ENCODE measurements at regions not wholly inside any gene's neighbourhood (a gene's known extent, or its start where the extent isn't known, plus 50 kb on each side); places are given as distances from the start of the nearest gene placed in this dataset.

DNA sequence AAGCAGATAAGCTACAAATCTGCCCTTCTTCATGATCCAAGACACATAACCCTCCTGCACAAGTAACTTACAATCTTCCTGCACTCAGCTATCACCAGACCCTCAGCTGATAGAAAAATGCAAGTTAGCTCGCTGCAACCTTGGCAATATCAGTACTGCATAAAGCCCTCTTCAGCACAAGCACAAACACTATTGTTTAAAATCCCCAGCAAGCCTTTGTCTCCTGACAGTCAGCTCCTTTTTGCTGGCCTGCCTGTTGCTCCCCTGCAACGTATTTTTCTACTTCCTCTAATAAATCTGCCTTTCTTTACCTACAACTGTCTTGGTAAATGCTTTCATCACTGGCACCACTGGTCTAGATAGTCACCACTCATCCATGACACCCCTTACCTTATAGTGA, 59.8 kb downstream of the BAMBI start:
- Histone ChIP-seq H3K4me1 (ENCODE audit: insufficient read depth, low read length, poor library complexity, severe bottlenecking) (no peaks in the 10 kb centered on the region), H3K9me3 (ENCODE audit: insufficient read depth, low read depth, low read length) (no peaks in the 10 kb centered on the region; the same call in 1 of the 2 replicates)
- TF ChIP-seq, protein P1, sequence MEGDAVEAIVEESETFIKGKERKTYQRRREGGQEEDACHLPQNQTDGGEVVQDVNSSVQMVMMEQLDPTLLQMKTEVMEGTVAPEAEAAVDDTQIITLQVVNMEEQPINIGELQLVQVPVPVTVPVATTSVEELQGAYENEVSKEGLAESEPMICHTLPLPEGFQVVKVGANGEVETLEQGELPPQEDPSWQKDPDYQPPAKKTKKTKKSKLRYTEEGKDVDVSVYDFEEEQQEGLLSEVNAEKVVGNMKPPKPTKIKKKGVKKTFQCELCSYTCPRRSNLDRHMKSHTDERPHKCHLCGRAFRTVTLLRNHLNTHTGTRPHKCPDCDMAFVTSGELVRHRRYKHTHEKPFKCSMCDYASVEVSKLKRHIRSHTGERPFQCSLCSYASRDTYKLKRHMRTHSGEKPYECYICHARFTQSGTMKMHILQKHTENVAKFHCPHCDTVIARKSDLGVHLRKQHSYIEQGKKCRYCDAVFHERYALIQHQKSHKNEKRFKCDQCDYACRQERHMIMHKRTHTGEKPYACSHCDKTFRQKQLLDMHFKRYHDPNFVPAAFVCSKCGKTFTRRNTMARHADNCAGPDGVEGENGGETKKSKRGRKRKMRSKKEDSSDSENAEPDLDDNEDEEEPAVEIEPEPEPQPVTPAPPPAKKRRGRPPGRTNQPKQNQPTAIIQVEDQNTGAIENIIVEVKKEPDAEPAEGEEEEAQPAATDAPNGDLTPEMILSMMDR (conservative IDR thresholded peaks at IDR 0.05; ENCODE audit: low read length), result no peak
- no peak for TF ChIP-seq EZH2phosphoT487 (IDR thresholded peaks at IDR 0.05; ENCODE audit: borderline replicate concordance)

GRCh38 chr10:28738200-28738599, 60.9 kb downstream of the BAMBI start:
- Histone ChIP-seq H3K27me3 (ENCODE audit: insufficient read depth, low read length, poor library complexity, severe bottlenecking) (no peaks in the 10 kb centered on the region), H3K9me3 (ENCODE audit: insufficient read depth, low read depth, low read length) (no peaks in the 10 kb centered on the region; the same call in 1 of the 2 replicates), H3K4me3 (ENCODE audit: low read length, poor library complexity, severe bottlenecking) (no peak overlapping the region), H3K9ac (ENCODE audit: low read depth, low read length, poor library complexity, severe bottlenecking) (no peak overlapping the region), H3F3A (ENCODE audit: low read depth) (no peaks in the 10 kb centered on the region), H3K4me2 (ENCODE audit: low read depth, low read length, poor library complexity, severe bottlenecking) (no peak overlapping the region), H4K20me1 (ENCODE audit: insufficient read depth, low read length, poor library complexity, severe bottlenecking) (no peaks in the 10 kb centered on the region), H3K79me2 (ENCODE audit: insufficient read depth, low read length) (no peaks in the 10 kb centered on the region), H3K36me3 (ENCODE audit: insufficient read depth, low read length) (no peaks in the 10 kb centered on the region), H3K4me1 (ENCODE audit: insufficient read depth, low read length, poor library complexity, severe bottlenecking) (no peaks in the 10 kb centered on the region), H3K9me2 (replicated peaks; ENCODE audit: low read depth, low read length) (no peaks in the 10 kb centered on the region), H2AFZ (ENCODE audit: low read length) (no peak overlapping the region)
- TF ChIP-seq, protein P1 (conservative IDR thresholded peaks at IDR 0.05; ENCODE audit: low read length), result peak; percentile 44
- TF ChIP-seq EZH2phosphoT487 (IDR thresholded peaks at IDR 0.05; ENCODE audit: borderline replicate concordance), result no peak

More for the DNA sequence above, 59.8 kb downstream of the BAMBI start:
- H3F3A ChIP-seq (ENCODE audit: low read depth), result no peaks in the 10 kb centered on the region
- no peaks in the 10 kb centered on the region for H3K9me2 ChIP-seq (replicated peaks; ENCODE audit: low read depth, low read length)
- H3K4me2 ChIP-seq (ENCODE audit: low read depth, low read length, poor library complexity, severe bottlenecking), result no peak overlapping the region
- H2AFZ ChIP-seq (ENCODE audit: low read length), result no peak overlapping the region
- H3K4me3 ChIP-seq (ENCODE audit: low read length, poor library complexity, severe bottlenecking), result no peak overlapping the region
- no peaks in the 10 kb centered on the region for H3K27me3 ChIP-seq (ENCODE audit: insufficient read depth, low read length, poor library complexity, severe bottlenecking)
- H4K20me1 ChIP-seq (ENCODE audit: insufficient read depth, low read length, poor library complexity, severe bottlenecking), result no peaks in the 10 kb centered on the region
- no peaks in the 10 kb centered on the region for H3K36me3 ChIP-seq (ENCODE audit: insufficient read depth, low read length)
- H3K9ac ChIP-seq (ENCODE audit: low read depth, low read length, poor library complexity, severe bottlenecking), result no peak overlapping the region
- no peaks in the 10 kb centered on the region for H3K79me2 ChIP-seq (ENCODE audit: insufficient read depth, low read length)

DNA sequence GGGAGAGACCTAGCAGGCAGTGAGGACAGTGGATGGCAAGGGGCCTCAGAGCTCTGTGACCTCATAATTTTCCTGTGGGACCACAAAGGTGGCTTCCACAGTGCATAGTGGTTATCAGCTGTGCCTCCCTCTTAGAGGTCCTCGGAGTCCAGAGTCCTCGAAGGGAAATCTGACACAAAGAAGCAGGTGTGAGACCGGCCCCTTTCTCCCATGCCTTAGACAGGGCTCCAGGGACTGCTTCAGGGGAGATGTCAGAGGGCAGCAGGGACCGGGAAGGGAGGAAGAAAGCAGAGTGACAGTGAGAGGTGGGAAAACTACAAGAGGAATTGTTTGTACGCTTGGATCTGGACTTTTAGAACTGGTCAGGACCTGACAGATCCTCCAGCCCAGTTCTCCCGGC, 66.3 kb downstream of the BAMBI start:
- no peaks in the 10 kb centered on the region; the same call in 1 of the 2 replicates for H3K9me3 ChIP-seq (ENCODE audit: insufficient read depth, low read depth, low read length)
- H3K79me2 ChIP-seq (ENCODE audit: insufficient read depth, low read length), result no peaks in the 10 kb centered on the region
- H3K27me3 ChIP-seq (ENCODE audit: insufficient read depth, low read length, poor library complexity, severe bottlenecking), result no peaks in the 10 kb centered on the region
- H3F3A ChIP-seq (ENCODE audit: low read depth), result no peaks in the 10 kb centered on the region
- no peaks in the 10 kb centered on the region for H3K9me2 ChIP-seq (replicated peaks; ENCODE audit: low read depth, low read length)
- no peak overlapping the region for H3K9ac ChIP-seq (ENCODE audit: low read depth, low read length, poor library complexity, severe bottlenecking)
- TF ChIP-seq, protein P1 (conservative IDR thresholded peaks at IDR 0.05; ENCODE audit: low read length), result no peak
- TF ChIP-seq EZH2phosphoT487 (IDR thresholded peaks at IDR 0.05; ENCODE audit: borderline replicate concordance), result no peak
- no peak overlapping the region for H3K4me2 ChIP-seq (ENCODE audit: low read depth, low read length, poor library complexity, severe bottlenecking)
- H3K4me3 ChIP-seq (ENCODE audit: low read length, poor library complexity, severe bottlenecking), result no peak overlapping the region
- no peaks in the 10 kb centered on the region for H3K36me3 ChIP-seq (ENCODE audit: insufficient read depth, low read length)
- no peaks in the 10 kb centered on the region for H4K20me1 ChIP-seq (ENCODE audit: insufficient read depth, low read length, poor library complexity, severe bottlenecking)
- no peaks in the 10 kb centered on the region for H3K4me1 ChIP-seq (ENCODE audit: insufficient read depth, low read length, poor library complexity, severe bottlenecking)
- H2AFZ ChIP-seq (ENCODE audit: low read length), result no peak overlapping the region

Data from Loucy (cell line).